Loucy (cell line): ENCODE measurements at regions not wholly inside any gene's neighbourhood (a gene's known extent, or its start where the extent isn't known, plus 50 kb on each side); places are given as distances from the start of the nearest gene placed in this dataset.

Source experiments
- CTCF ChIP-seq: fragments of 200-600 bp; sonication (generic); conservative IDR thresholded peaks from 2 replicates; pipeline ENCODE4 v1.5.1; 2014; ENCODE audit warnings: mild to moderate bottlenecking, antibody characterized with exemption, low read length
- EZH2phosphoT487 ChIP-seq: fragments of 200-600 bp; IDR thresholded peaks from 2 replicates; pipeline ENCODE4 v1.6.1; 2018; ENCODE audit warnings: antibody characterized with exemption, mild to moderate bottlenecking, moderate library complexity, borderline replicate concordance

- TF ChIP-seq CTCF (no peak), EZH2phosphoT487 (no peak)
These were observed 225.6 kb downstream of the VRK1 start for GRCh38 chr14:97022741-97023140.
